Kidney (tissue), 13 donors: ENCODE measurements at regions not wholly inside any gene's neighbourhood (a gene's known extent, or its start where the extent isn't known, plus 50 kb on each side); places are given as distances from the start of the nearest gene placed in this dataset.

Experiments
- DNase-seq, 5 donors: peaks; one replicate each; pipeline ENCODE4 v3.0.0-alpha.2; 2013 to 2020
- FAIRE-seq: peaks from 2 replicates; lab custom pipeline; 2012; peaks lifted over from hg19 to GRCh38; lab: Jason Lieb, UNC
- H3K27ac ChIP-seq, 2 donors: one replicate each; pipeline ENCODE4 v1.7.0; 2013; ENCODE audit warnings: low read depth in 2 of 2, low read length in 2 of 2, inconsistent platforms in 1 of 2
- H3K27me3 ChIP-seq: one replicate; pipeline ENCODE4 v1.7.1; 2013; ENCODE audit warnings: low read length, inconsistent platforms; ENCODE audit not compliant: control insufficient read depth, insufficient read depth
- H3K36me3 ChIP-seq, 3 donors: one replicate each; pipeline versions ENCODE4 v1.7.0 to v1.7.1; 2013; ENCODE audit warnings: low read length in 3 of 3, control low read depth in 1 of 3, inconsistent platforms in 1 of 3; ENCODE audit not compliant: insufficient read depth in 3 of 3, control insufficient read depth in 2 of 3
- H3K4me1 ChIP-seq, 3 donors: one replicate each; pipeline versions ENCODE4 v1.7.0 to v1.7.1; 2013; ENCODE audit warnings: low read length in 3 of 3, inconsistent platforms in 1 of 3, low read depth in 1 of 3; ENCODE audit not compliant: control insufficient read depth in 2 of 3, insufficient read depth in 2 of 3
- H3K4me3 ChIP-seq, 3 donors: one replicate each; pipeline versions ENCODE4 v1.7.0 to v1.8.1; 2013; ENCODE audit warnings: low read length in 3 of 3, control low read depth in 1 of 3, inconsistent platforms in 1 of 3
- H3K9ac ChIP-seq, 3 donors: one replicate each; pipeline versions ENCODE4 v1.7.0 to v1.7.1; 2013; ENCODE audit warnings: low read length in 3 of 3, control low read depth in 1 of 3, inconsistent platforms in 1 of 3
- H3K9me3 ChIP-seq, 3 donors: one replicate each; pipeline versions ENCODE4 v1.7.0 to v1.7.1; 2013; ENCODE audit warnings: low read length in 3 of 3, control low read depth in 1 of 3, inconsistent platforms in 1 of 3; ENCODE audit not compliant: control insufficient read depth in 2 of 3, insufficient read depth in 1 of 3
- intact Hi-C: fragments of 100-400 bp; cut with DNase I; formaldehyde crosslinking; loops from one replicate; pipeline ENCODE4 v1.11.1; 2022
- TF ChIP-seq, protein P1 (sequence below): IDR thresholded peaks from 3 replicates; pipeline ENCODE4 v1.5.1; 2012; ENCODE audit warnings: mild to moderate bottlenecking, moderate library complexity, borderline replicate concordance; ENCODE audit not compliant: insufficient read depth; ENCODE audit errors: extremely low read depth
- donor health status: control.
- donor health status: control.
- donor health status: control.
- donor health status: control.
- donor health status: control.
- donor health status: DM: yes; HTN: yes; CAD: no.
- donor health status: Normal renal cell carcinoma (clear cell type).

DNA sequence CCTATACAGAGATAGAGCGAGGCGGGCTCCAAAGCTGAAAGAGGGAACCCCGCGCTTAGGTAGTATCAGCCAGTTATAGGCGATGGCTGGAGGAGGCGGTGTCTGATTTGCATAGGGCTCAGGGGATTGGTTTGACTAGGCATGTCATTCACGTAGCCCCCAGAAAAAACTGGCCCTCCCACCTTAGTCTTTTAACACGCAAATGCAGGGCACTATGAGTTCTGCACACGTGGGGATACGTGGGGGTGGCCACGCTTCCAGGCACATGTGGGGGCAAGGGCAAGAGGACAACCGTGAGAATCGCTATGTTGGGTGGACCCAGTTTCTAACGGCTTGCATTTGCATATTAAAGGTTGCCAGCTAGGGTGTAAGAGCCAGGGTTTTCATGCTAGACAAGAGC lies 56.7 kb upstream of the MSTN start:
- no peaks in the 10 kb centered on the region for H3K4me1 ChIP-seq
- no peak overlapping the region for H3K27ac ChIP-seq
- H3K36me3 ChIP-seq: no peaks in the 10 kb centered on the region
- no peak for FAIRE-seq
- no peaks in the 10 kb centered on the region for H3K9me3 ChIP-seq
- no peaks in the 10 kb centered on the region for H3K27me3 ChIP-seq
- TF ChIP-seq, protein P1, sequence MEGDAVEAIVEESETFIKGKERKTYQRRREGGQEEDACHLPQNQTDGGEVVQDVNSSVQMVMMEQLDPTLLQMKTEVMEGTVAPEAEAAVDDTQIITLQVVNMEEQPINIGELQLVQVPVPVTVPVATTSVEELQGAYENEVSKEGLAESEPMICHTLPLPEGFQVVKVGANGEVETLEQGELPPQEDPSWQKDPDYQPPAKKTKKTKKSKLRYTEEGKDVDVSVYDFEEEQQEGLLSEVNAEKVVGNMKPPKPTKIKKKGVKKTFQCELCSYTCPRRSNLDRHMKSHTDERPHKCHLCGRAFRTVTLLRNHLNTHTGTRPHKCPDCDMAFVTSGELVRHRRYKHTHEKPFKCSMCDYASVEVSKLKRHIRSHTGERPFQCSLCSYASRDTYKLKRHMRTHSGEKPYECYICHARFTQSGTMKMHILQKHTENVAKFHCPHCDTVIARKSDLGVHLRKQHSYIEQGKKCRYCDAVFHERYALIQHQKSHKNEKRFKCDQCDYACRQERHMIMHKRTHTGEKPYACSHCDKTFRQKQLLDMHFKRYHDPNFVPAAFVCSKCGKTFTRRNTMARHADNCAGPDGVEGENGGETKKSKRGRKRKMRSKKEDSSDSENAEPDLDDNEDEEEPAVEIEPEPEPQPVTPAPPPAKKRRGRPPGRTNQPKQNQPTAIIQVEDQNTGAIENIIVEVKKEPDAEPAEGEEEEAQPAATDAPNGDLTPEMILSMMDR: no peak
- DNase-seq: peak in 1 of 5 donors; percentile 18
- no peak overlapping the region for H3K9ac ChIP-seq
- intact Hi-C loops: no loop called here
- peak overlapping the region in 2 of 3 donors; percentile 13 to 29 for H3K4me3 ChIP-seq

DNA sequence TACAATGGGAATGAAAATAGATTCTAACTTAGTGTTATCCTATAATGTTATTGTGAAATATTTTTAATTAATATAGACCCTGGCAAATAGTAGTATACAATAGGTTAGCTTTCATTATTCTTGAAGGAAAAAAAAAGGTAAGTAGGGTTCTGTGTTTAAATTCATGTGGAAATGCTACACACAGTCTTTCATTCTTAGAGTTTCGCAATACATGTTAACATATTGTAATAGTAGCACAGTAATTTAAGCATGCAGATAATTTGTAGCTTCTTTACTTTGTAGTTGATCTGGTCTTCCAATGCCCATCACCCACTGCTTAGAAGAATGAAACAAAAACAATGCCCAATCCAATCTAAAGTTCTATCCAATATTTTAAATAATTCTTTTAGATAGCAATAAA lies 54.8 kb upstream of the MSTN start:
- DNase-seq: no peak
- TF ChIP-seq, protein P1: no peak
- no peak overlapping the region for H3K4me3 ChIP-seq
- FAIRE-seq: no peak
- no peaks in the 10 kb centered on the region for H3K9me3 ChIP-seq
- intact Hi-C loops: no loop called here
- no peaks in the 10 kb centered on the region for H3K4me1 ChIP-seq
- no peak overlapping the region for H3K27ac ChIP-seq
- H3K36me3 ChIP-seq: no peaks in the 10 kb centered on the region
- H3K9ac ChIP-seq: no peak overlapping the region
- no peaks in the 10 kb centered on the region for H3K27me3 ChIP-seq

DNA sequence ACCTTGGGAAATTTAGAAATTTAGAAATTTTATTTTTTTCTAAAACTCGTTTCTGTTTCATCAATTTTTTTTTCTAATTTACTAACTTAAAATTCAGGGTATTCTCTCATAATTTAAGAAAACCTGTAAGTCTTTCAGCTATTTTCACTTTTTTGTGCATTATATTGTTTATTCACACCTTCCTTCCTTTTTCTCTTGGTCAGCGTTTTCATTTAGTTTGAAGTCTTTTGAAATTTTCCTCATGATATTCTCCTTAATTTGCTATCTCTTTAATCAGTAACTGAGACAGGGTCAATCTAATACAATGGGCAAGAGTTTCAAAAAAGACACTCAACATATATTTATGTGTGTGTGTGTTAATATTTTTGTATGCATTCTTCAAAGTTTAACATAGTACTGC lies 50.5 kb upstream of the MSTN start:
- H3K27me3 ChIP-seq: no peaks in the 10 kb centered on the region
- no peaks in the 10 kb centered on the region for H3K4me1 ChIP-seq
- no peak for DNase-seq
- FAIRE-seq: no peak
- no peak overlapping the region for H3K27ac ChIP-seq
- H3K9me3 ChIP-seq: no peaks in the 10 kb centered on the region
- no peak overlapping the region for H3K9ac ChIP-seq
- intact Hi-C loops: no loop called here
- TF ChIP-seq, protein P1: no peak
- no peak overlapping the region for H3K4me3 ChIP-seq
- no peaks in the 10 kb centered on the region for H3K36me3 ChIP-seq
